Limb (tissue), 2 donors: ENCODE measurements at regions not wholly inside any gene's neighbourhood (a gene's known extent, or its start where the extent isn't known, plus 50 kb on each side); places are given as distances from the start of the nearest gene placed in this dataset.

ENCODE experiments used
- DNase-seq, 2 donors: peaks; one replicate each; pipeline ENCODE4 v3.0.0-alpha.2; 2016; ENCODE audit errors: extremely low spot score in 2 of 2

DNA sequence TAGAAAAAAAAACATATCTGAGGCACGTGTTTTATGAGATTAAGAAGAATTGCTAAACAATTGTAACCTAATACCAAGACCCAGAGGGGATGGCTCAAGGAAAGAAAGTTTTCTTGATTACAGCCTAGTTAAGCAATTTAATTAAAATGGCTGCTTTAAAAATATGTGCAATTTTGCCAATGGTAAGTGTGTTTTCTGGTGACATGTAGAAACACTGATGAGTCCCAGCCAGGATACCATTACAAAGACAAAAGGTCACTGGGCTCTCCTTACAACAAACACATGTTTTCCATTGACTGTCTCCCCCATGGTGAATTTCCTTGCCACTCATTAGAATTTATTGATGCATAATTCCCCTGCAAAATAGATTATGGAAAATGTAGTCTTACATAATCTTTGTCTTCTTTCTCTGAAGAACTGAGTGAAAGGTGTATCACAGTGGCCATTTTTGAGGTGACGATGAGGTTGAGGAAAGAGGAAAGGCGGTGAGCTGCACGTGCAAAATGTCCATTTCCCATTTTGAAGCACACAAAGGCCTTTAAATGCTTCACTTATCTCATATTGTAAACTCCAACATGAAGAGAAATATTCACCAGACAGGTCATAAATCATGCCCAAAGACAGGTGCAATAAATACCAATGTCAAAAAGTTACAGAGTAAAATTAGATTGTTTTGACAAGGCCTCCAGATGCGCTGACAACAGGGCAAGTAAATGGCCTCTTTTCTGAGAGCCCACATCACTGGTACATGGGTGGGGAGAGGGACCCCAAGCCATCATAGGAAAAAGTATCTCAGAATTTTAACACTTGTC lies 696.9 kb downstream of the KCNJ2 start:
- no peak for DNase-seq

- no peak for DNase-seq
Measured at GRCh38 chr17:70868149-70868548, 698.8 kb downstream of the KCNJ2 start.

- DNase-seq, result no peak
Measured at GRCh38 chr17:70869402-70870085, 700.2 kb downstream of the KCNJ2 start.

DNA sequence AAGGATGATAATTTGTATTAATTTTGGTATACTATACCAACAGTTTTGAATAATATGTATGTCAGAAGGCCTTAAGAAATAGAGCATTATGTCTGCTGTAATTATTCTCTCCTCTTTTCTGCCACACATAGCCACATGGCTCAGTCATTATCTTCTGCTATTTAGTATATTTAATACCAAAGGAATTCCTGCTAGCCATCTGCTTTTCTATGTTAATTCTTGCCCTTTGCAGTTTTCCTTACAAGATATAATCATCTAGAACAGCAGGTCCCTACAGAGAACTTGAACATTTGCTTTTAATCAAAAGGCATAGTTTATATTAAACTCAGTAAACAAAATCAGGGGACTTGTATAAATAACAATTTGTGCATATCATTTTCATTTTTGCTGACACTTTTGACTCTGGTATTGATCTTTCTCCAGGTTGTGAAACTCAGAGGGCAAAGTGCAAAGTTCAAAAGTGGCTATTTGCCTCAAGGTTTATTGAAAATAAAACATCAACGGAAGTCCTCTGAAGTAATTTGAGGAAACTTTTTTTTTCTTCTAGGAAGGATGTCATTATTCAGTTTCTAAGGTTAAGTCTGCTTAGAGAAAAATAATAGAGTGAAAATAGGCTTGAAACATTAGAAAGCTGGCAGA lies 702.0 kb downstream of the KCNJ2 start:
- DNase-seq, result no peak

- no peak for DNase-seq
Measured at GRCh38 chr17:70872103-70872502, 702.8 kb downstream of the KCNJ2 start.

- no peak for DNase-seq
Measured at GRCh38 chr17:70875729-70876310, 706.5 kb downstream of the KCNJ2 start.

DNA sequence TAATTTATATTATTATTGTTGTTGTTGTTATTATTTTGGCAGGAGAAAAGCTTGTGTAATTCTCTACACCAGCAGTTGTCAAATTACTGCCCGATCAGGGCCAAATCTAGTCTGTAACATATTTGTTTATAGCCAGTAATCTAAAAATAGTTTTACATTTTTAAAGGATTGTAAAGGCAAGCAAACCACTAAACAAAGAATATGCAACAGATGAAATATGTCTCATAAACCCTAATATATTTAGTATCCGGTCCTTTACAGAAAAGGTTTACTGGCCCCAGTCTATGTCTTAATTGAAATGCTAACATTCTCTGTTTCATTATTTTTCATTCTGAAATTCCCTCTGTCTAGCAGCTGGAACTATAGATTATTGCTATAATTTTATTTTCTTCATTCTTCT lies 709.5 kb downstream of the KCNJ2 start:
- DNase-seq, result no peak

GRCh38 chr17:70879401-70879800 lies 710.1 kb downstream of the KCNJ2 start:
- DNase-seq, result no peak

GRCh38 chr17:70881093-70881492 lies 711.8 kb downstream of the KCNJ2 start:
- DNase-seq, result no peak

GRCh38 chr17:70882504-70882903 lies 713.2 kb downstream of the KCNJ2 start:
- no peak for DNase-seq

GRCh38 chr17:70886648-70887047 lies 717.3 kb downstream of the KCNJ2 start:
- no peak for DNase-seq

DNA sequence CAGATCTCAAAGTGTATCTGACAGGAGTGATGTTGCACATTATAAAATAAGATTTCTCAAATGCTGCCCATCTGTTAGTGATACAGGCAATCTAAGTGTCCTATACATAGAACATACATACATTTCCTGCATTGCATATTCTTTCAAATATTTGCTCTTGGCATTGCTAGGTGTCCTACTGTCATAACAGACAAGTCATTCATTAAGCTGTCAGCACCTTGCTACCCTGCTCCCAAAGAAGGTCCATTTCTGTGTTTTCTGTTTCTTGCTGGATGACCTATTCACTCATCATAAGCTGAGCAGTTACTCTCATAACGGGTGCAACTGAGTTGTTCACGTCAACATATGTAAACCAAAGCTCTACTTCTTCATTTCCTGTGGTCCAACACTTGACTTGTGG lies 719.0 kb downstream of the KCNJ2 start:
- no peak for DNase-seq

DNA sequence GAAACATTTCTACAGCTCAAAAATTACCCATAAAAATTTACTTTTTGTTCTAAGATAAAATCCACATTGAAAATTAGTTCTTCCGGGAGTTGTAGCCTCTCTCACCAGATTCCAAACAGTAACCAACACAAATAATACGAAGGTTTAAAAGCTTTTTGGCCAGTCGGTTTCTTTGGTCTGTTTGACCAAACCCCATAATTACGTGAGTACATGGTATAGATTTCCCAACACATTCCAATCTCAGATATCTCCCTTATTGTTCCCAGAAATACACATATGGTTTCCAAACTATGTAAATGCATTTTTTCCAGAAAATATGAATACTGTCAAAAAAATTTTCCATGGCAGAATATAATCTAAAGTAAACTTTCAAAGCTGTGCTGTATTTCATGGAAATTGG lies 722.0 kb downstream of the KCNJ2 start:
- DNase-seq, result no peak

DNA sequence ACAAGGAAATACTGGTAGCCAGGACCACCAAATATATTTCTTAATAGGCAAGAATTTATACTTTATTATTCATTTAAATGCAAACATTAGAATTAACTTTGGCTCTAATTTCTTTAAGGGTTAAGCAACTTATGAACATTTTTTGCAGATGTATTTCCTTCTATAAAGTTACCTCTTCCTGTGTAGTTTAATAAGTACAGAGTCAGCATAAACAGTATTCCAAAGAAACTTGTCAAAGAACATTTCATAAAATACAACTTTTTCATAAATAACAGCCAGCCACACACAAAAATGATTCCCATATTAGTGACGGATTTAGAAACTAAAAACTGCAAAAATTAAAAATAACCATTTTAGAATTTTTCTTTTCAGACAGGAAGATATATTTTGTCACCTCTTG lies 723.2 kb downstream of the KCNJ2 start:
- DNase-seq, result no peak

GRCh38 chr17:70896843-70897242 lies 727.5 kb downstream of the KCNJ2 start:
- no peak for DNase-seq

- DNase-seq, result no peak
Measured at GRCh38 chr17:70897446-70897845, 728.1 kb downstream of the KCNJ2 start.

- DNase-seq, result no peak
Measured at GRCh38 chr17:70901870-70902269, 732.5 kb downstream of the KCNJ2 start.

- no peak for DNase-seq
Measured at GRCh38 chr17:70905796-70906195, 736.5 kb downstream of the KCNJ2 start.

GRCh38 chr17:70906808-70907207 lies 737.5 kb downstream of the KCNJ2 start:
- DNase-seq, result no peak

- DNase-seq, result no peak
Measured at GRCh38 chr17:70912716-70913485, 743.6 kb downstream of the KCNJ2 start.

DNA sequence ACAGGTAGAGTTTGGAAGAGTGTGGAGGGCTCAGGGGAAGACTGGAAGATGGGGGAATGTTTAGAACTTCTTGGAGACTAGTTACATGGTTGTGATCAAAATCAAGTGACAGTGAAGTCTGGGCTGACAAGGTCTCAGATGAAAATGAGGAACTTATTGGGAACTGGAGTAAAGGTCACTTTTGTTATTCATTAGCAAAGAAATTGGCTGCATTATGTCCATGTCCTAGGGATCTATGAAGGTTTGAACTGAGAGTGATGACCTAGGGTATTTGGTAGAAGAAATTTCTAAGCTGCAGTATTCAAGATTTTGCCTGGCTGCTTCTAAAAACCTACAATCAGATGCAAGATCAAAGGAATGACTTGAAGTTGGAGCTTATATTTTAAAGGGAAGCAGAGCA lies 747.1 kb downstream of the KCNJ2 start:
- DNase-seq, result no peak
